A673 (cell line): ENCODE measurements at regions not wholly inside any gene's neighbourhood (a gene's known extent, or its start where the extent isn't known, plus 50 kb on each side); places are given as distances from the start of the nearest gene placed in this dataset.

Experiments
- BruUV-seq: library from RNA; stranded (reverse); fragments of 400-500 nt; replicated peaks from 2 replicates; lab custom pipeline; 2021; lab: Mats Ljungman, UMichigan
- CTCF ChIA-PET: fragments of 300-600 bp; sonication (Branson Sonifier 250); formaldehyde crosslinking; loops from one replicate; lab custom pipeline; 2022; ENCODE audit warnings: antibody characterized with exemption; lab: Charles Lee
- POLR2A ChIA-PET: fragments of 300-600 bp; sonication (Branson Sonifier 250); formaldehyde crosslinking; loops from one replicate; lab custom pipeline; 2022; ENCODE audit warnings: antibody characterized with exemption; ENCODE audit not compliant: low non-redundant PET; lab: Charles Lee
- DNase-seq: peaks from one replicate; pipeline ENCODE4 v3.0.0-alpha.2; 2015; ENCODE audit warnings: low spot score
- H3K27ac ChIP-seq: fragments of 200-600 bp; sonication (generic); 2 replicates; pipeline ENCODE4 v1.5.1; 2016; ENCODE audit warnings: mixed run types, low read depth, mild to moderate bottlenecking, mixed read lengths, antibody characterized with exemption, low read length; ENCODE audit not compliant: poor library complexity, severe bottlenecking
- H3K27me3 ChIP-seq: fragments of 200-600 bp; sonication (generic); replicated peaks from 2 replicates; pipeline ENCODE4 v1.6.1; 2017; ENCODE audit warnings: mixed run types, low read depth, mild to moderate bottlenecking, mixed read lengths, antibody characterized with exemption, low read length; ENCODE audit not compliant: insufficient read depth, poor library complexity
- H3K36me3 ChIP-seq: fragments of 200-600 bp; sonication (generic); 2 replicates; pipeline ENCODE4 v1.6.1; 2016; ENCODE audit warnings: mixed run types, mild to moderate bottlenecking, mixed read lengths, antibody characterized with exemption, low read length; ENCODE audit not compliant: insufficient read depth, poor library complexity, severe bottlenecking
- H3K4me1 ChIP-seq: fragments of 200-600 bp; sonication (generic); 2 replicates; pipeline ENCODE4 v1.6.1; 2017; ENCODE audit warnings: mixed run types, mild to moderate bottlenecking, mixed read lengths, antibody characterized with exemption, low read length; ENCODE audit not compliant: insufficient read depth, poor library complexity, severe bottlenecking
- H3K4me3 ChIP-seq: fragments of 200-600 bp; sonication (generic); 2 replicates; pipeline ENCODE4 v1.5.1; 2016; ENCODE audit warnings: low read depth, mixed run types, mild to moderate bottlenecking, mixed read lengths, low read length; ENCODE audit not compliant: poor library complexity, severe bottlenecking
- H3K9me3 ChIP-seq: fragments of 200-600 bp; sonication (generic); 2 replicates; pipeline ENCODE4 v1.6.1; 2016; ENCODE audit warnings: mixed run types, low read depth, mild to moderate bottlenecking, mixed read lengths, antibody characterized with exemption, low read length; ENCODE audit not compliant: poor library complexity, severe bottlenecking
- CTCF ChIP-seq: fragments of 300-800, 200-600 bp; sonication (generic); conservative IDR thresholded peaks from 2 replicates; pipeline ENCODE4 v1.5.1; 2017; ENCODE audit warnings: low read depth, mild to moderate bottlenecking, antibody characterized with exemption, low read length, moderate library complexity, mixed read lengths
- EZH2 ChIP-seq: fragments of 200-600 bp; sonication (generic); IDR thresholded peaks from 2 replicates; pipeline ENCODE4 v1.6.1; 2017; ENCODE audit warnings: borderline replicate concordance, low read depth, mild to moderate bottlenecking, mixed read lengths, antibody characterized with exemption, low read length; ENCODE audit not compliant: poor library complexity, severe bottlenecking
- intact Hi-C: fragments of 100-400 bp; cut with micrococcal nuclease; formaldehyde crosslinking; loops from one replicate; pipeline ENCODE4 v1.10.0; 2022; ENCODE audit not compliant: unreplicated experiment

DNA sequence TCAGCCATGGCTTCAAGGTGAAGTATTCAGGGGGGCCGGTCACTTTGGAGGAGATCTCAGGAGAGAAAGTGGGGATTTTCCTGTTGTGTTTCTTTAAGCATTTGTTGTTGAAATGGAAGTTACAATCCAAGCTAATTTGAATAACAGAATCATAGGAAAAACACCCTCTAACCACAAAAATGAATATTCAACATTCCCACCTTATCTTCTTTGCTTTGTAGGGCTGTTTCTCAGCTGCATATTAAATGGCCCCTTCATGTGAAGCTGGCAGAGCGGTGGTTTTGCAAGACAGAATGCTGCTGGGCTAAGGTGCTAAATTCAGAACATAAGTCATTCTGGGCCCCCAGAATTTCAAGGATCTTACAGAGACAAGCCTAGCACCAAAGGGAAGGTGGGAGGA, 279.0 kb downstream of the RRAGC start:
- intact Hi-C loops: no loop called here
- ChIA-PET POLR2A (interaction anchor here (0.6 kb wide), 1 partner anchor 249 kb away, joined by 3 read pairs; no protein-coding TSS in a partner anchor), CTCF (no interaction called here)
- H3K27me3 ChIP-seq: no peaks in the 10 kb centered on the region
- no TSS peak for BruUV-seq
- H3K4me3 ChIP-seq: no peak overlapping the region
- H3K27ac ChIP-seq: no peak overlapping the region
- TF ChIP-seq CTCF (no peak), EZH2 (no peak)
- H3K4me1 ChIP-seq: peaks cover 53% of the 10 kb centered on the region
- H3K36me3 ChIP-seq: no peaks in the 10 kb centered on the region
- DNase-seq: no peak
- H3K9me3 ChIP-seq: no peaks in the 10 kb centered on the region

DNA sequence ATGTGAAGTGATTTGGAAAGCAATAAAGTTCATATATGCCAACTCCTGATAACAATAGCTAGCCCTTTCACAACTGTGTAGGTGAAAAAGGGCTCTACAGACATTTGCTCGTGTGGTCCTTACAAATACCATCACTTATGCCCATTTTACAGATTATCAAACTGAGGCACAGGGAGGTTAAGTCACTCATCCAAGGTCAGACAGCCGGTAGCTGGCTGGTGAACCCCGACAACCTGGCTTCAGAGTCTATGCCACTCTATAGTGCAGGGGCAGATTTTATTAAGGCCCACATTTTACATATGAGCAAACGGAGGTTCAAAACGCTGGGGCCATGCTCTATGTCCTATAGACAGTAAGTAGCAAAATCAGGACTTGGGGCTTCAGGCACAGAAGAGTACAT, 280.5 kb downstream of the RRAGC start:
- Histone ChIP-seq H3K36me3 (no peaks in the 10 kb centered on the region), H3K9me3 (no peaks in the 10 kb centered on the region), H3K4me3 (no peak overlapping the region), H3K27ac (no peak overlapping the region), H3K4me1 (peaks cover 39% of the 10 kb centered on the region), H3K27me3 (no peaks in the 10 kb centered on the region)
- DNase-seq: no peak
- intact Hi-C loops: no loop called here
- ChIA-PET POLR2A (no interaction called here), CTCF (no interaction called here)
- BruUV-seq: no TSS peak
- TF ChIP-seq CTCF: no peak

GRCh38 chr1:38578271-38578951, 281.2 kb downstream of the RRAGC start:
- TF ChIP-seq CTCF (no peak), EZH2 (no peak)
- no peaks in the 10 kb centered on the region for H3K27me3 ChIP-seq
- H3K9me3 ChIP-seq: no peaks in the 10 kb centered on the region
- intact Hi-C loops: no loop called here
- DNase-seq: peak; percentile 26
- no peak overlapping the region for H3K27ac ChIP-seq
- peak overlapping the region; percentile 12 for H3K4me3 ChIP-seq
- no peaks in the 10 kb centered on the region for H3K36me3 ChIP-seq
- peaks cover 34% of the 10 kb centered on the region for H3K4me1 ChIP-seq
- ChIA-PET POLR2A (no interaction called here), CTCF (no interaction called here)
- no TSS peak for BruUV-seq
